ENCODE measurements at regions not wholly inside any gene's neighbourhood (a gene's known extent, or its start where the extent isn't known, plus 50 kb on each side); places are given as distances from the start of the nearest gene placed in this dataset.

- no peak overlapping the region for H3K27ac Mint-ChIP-seq
- no peak overlapping the region for H3K4me3 ChIP-seq (ENCODE audit: low read length)
- no peaks in the 10 kb centered on the region for H3K4me1 Mint-ChIP-seq
- no peaks in the 10 kb centered on the region for H3K9me3 Mint-ChIP-seq
- H3K36me3 Mint-ChIP-seq (ENCODE audit: low read depth): no peaks in the 10 kb centered on the region
- no peaks in the 10 kb centered on the region for H3K27me3 Mint-ChIP-seq (ENCODE audit: insufficient read depth)
- H3K9me3 ChIP-seq (ENCODE audit: control insufficient read depth, low read length): no peaks in the 10 kb centered on the region
- no peak overlapping the region for H3K9ac ChIP-seq (ENCODE audit: extremely low read depth, low read length, poor library complexity, severe bottlenecking)
- no peak overlapping the region for H3K4me3 Mint-ChIP-seq
- no peak overlapping the region for H3K27ac ChIP-seq (ENCODE audit: low read depth, low read length)
- WGBS, 2 experiments (ENCODE audit: insufficient coverage in 1 of 2, insufficient read length in 1 of 2): 83 to 88% methylated on average over 1 of the region's 2 CpGs
- no peak for TF ChIP-seq CTCF (conservative IDR thresholded peaks at IDR 0.05)
- H3K27me3 ChIP-seq (ENCODE audit: control insufficient read depth, insufficient read depth, low read length, poor library complexity, severe bottlenecking): no peaks in the 10 kb centered on the region
- H3K4me1 ChIP-seq (ENCODE audit: control insufficient read depth, insufficient read depth, low read length): no peaks in the 10 kb centered on the region
- H3K36me3 ChIP-seq (ENCODE audit: control insufficient read depth, insufficient read depth, low read length): no peaks in the 10 kb centered on the region
- no peak for DNase-seq
Measured at GRCh38 chr21:19830446-19830845, 1167.8 kb upstream of the NCAM2 start.

GRCh38 chr21:19832551-19832950 lies 1165.7 kb upstream of the NCAM2 start:
- H3K4me3 ChIP-seq (ENCODE audit: low read length): no peak overlapping the region

GRCh38 chr21:19833082-19833481 lies 1165.1 kb upstream of the NCAM2 start:
- H3K27ac Mint-ChIP-seq: no peak overlapping the region
- no peak for TF ChIP-seq CTCF (conservative IDR thresholded peaks at IDR 0.05)

More at GRCh38 chr21:19832551-19832950, 1165.7 kb upstream of the NCAM2 start:
- no peaks in the 10 kb centered on the region for H3K36me3 Mint-ChIP-seq (ENCODE audit: low read depth)
- Histone ChIP-seq H3K27ac (ENCODE audit: low read depth, low read length) (no peak overlapping the region), H3K9me3 (ENCODE audit: control insufficient read depth, low read length) (no peaks in the 10 kb centered on the region), H3K27me3 (ENCODE audit: control insufficient read depth, insufficient read depth, low read length, poor library complexity, severe bottlenecking) (no peaks in the 10 kb centered on the region), H3K4me1 (ENCODE audit: control insufficient read depth, insufficient read depth, low read length) (no peaks in the 10 kb centered on the region), H3K9ac (ENCODE audit: extremely low read depth, low read length, poor library complexity, severe bottlenecking) (no peak overlapping the region), H3K36me3 (ENCODE audit: control insufficient read depth, insufficient read depth, low read length) (no peaks in the 10 kb centered on the region)
- no peaks in the 10 kb centered on the region for H3K9me3 Mint-ChIP-seq
- no peaks in the 10 kb centered on the region for H3K4me1 Mint-ChIP-seq
- no peak for DNase-seq
- TF ChIP-seq CTCF (conservative IDR thresholded peaks at IDR 0.05): no peak
- no peaks in the 10 kb centered on the region for H3K27me3 Mint-ChIP-seq (ENCODE audit: insufficient read depth)
- WGBS, 2 experiments (ENCODE audit: insufficient coverage in 1 of 2, insufficient read length in 1 of 2): 100% methylated on average over 1 of the region's 2 CpGs; no CpG with 5 or more reads in 1 of the 2 experiments
- no peak overlapping the region for H3K27ac Mint-ChIP-seq
- no peak overlapping the region for H3K4me3 Mint-ChIP-seq

More at GRCh38 chr21:19833082-19833481, 1165.1 kb upstream of the NCAM2 start:
- Histone ChIP-seq H3K4me1 (ENCODE audit: control insufficient read depth, insufficient read depth, low read length) (no peaks in the 10 kb centered on the region), H3K4me3 (ENCODE audit: low read length) (no peak overlapping the region), H3K27ac (ENCODE audit: low read depth, low read length) (no peak overlapping the region), H3K9ac (ENCODE audit: extremely low read depth, low read length, poor library complexity, severe bottlenecking) (no peak overlapping the region), H3K36me3 (ENCODE audit: control insufficient read depth, insufficient read depth, low read length) (no peaks in the 10 kb centered on the region), H3K27me3 (ENCODE audit: control insufficient read depth, insufficient read depth, low read length, poor library complexity, severe bottlenecking) (no peaks in the 10 kb centered on the region), H3K9me3 (ENCODE audit: control insufficient read depth, low read length) (no peaks in the 10 kb centered on the region)
- WGBS, 2 experiments (ENCODE audit: insufficient coverage in 1 of 2, insufficient read length in 1 of 2): 70% methylated on average over 1 of the region's 1 CpG; no CpG with 5 or more reads in 1 of the 2 experiments
- Mint-ChIP-seq H3K4me3 (no peak overlapping the region), H3K4me1 (no peaks in the 10 kb centered on the region), H3K9me3 (no peaks in the 10 kb centered on the region), H3K36me3 (ENCODE audit: low read depth) (no peaks in the 10 kb centered on the region), H3K27me3 (ENCODE audit: insufficient read depth) (no peaks in the 10 kb centered on the region)
- no peak for DNase-seq

All from endodermal cell (in vitro differentiated cells).